ENCODE measurements at regions not wholly inside any gene's neighbourhood (a gene's known extent, or its start where the extent isn't known, plus 50 kb on each side); places are given as distances from the start of the nearest gene placed in this dataset.

DNA sequence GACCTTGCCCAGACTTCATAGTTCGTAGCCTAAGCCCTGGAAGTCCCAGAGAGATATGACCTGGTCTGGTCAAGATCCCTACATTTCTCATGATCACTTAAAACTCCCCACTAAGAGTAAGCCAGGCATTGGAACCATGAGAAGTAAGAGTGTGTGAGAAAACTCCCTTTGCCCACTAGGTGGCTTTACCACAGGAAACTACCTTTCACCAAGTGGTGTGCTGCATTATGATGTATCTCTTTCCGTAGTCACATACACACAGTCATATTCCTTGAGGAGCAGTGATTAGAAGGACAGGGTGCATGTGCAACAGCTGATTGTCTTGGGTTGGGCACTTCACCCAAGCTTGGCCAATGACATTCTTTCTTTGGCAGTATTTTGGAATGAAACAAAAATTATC, 639.3 kb downstream of the KCNJ2 start:
- DNase-seq (ENCODE audit: low read depth): no peak
- TF ChIP-seq, protein P1, sequence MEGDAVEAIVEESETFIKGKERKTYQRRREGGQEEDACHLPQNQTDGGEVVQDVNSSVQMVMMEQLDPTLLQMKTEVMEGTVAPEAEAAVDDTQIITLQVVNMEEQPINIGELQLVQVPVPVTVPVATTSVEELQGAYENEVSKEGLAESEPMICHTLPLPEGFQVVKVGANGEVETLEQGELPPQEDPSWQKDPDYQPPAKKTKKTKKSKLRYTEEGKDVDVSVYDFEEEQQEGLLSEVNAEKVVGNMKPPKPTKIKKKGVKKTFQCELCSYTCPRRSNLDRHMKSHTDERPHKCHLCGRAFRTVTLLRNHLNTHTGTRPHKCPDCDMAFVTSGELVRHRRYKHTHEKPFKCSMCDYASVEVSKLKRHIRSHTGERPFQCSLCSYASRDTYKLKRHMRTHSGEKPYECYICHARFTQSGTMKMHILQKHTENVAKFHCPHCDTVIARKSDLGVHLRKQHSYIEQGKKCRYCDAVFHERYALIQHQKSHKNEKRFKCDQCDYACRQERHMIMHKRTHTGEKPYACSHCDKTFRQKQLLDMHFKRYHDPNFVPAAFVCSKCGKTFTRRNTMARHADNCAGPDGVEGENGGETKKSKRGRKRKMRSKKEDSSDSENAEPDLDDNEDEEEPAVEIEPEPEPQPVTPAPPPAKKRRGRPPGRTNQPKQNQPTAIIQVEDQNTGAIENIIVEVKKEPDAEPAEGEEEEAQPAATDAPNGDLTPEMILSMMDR (IDR thresholded peaks at IDR 0.05; ENCODE audit: control insufficient read depth, extremely low read depth, insufficient read depth): peak; percentile 39
- no peak overlapping the region for H3K4me3 ChIP-seq (ENCODE audit: low read depth, low read length)

DNA sequence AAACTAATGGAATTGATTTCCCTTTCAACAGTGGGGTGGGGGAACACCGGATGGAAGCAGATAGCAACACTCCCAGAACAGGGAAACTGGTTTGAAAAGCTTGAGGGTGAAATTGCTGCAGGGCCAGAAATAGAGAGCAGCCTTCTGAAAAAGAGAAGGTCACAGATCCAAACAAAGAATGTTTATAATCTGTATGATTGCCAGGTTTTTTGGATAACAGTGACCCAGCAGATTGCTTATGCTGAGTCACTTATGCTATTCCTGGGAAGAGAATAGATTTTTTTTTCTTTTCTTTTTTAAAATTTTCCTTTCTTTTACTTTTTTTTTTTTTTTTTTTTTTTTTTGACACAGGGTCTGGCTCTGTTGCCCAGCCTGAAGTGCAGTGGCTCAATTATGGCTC, 641.3 kb downstream of the KCNJ2 start:
- TF ChIP-seq, protein P1 (IDR thresholded peaks at IDR 0.05; ENCODE audit: control insufficient read depth, extremely low read depth, insufficient read depth): no peak
- DNase-seq (ENCODE audit: low read depth): no peak
- no peak overlapping the region for H3K4me3 ChIP-seq (ENCODE audit: low read depth, low read length)

DNA sequence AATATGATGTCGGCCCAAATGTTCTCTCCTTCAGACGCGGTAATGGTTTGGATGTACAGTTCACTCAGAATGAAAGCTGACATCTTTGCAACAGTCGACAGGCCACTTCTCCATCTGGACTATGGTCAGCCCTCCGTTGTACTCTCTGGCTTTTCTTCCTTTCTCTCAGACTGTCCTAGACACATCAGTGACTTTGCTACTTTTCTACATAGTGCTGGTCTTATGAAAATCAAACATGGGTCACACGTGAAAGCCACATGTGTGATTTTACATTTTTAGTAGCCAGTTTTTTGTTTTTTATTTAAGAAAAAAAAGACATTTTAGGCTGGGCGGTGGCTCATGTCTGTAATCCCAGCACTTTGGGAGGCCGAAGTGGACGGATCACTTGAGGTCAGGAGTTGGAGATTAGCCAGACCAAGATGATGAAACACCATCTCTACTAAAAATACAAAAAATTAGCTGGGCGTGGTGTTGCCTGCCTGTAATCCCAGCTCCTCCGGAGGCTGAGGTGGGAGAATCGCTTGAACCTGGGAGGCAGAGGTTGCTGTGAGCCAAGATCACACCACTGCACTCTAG, 644.1 kb downstream of the KCNJ2 start:
- TF ChIP-seq, protein P1 (IDR thresholded peaks at IDR 0.05; ENCODE audit: control insufficient read depth, extremely low read depth, insufficient read depth): no peak
- no peak for DNase-seq (ENCODE audit: low read depth)
- H3K4me3 ChIP-seq (ENCODE audit: low read depth, low read length): no peak overlapping the region

DNA sequence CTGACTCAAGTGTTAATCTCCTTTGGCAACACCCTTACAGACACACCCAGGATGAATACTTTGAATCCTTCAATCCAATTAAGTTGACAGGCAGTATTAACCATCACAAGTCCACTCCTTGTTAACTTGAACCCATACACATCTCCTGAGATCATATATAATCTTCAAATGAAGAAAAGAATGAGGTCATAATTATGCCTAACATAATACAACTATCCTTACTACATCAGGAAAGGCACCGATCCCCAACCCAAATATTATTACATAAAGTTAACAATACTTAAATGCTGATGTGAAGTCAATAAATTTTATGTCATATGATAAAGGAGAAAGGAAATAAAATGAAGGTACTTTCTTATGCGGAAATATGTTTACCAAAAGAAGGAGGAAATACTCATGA, 649.9 kb downstream of the KCNJ2 start:
- no peak for DNase-seq (ENCODE audit: low read depth)
- TF ChIP-seq, protein P1 (IDR thresholded peaks at IDR 0.05; ENCODE audit: control insufficient read depth, extremely low read depth, insufficient read depth): no peak
- no peak overlapping the region for H3K4me3 ChIP-seq (ENCODE audit: low read depth, low read length)

DNA sequence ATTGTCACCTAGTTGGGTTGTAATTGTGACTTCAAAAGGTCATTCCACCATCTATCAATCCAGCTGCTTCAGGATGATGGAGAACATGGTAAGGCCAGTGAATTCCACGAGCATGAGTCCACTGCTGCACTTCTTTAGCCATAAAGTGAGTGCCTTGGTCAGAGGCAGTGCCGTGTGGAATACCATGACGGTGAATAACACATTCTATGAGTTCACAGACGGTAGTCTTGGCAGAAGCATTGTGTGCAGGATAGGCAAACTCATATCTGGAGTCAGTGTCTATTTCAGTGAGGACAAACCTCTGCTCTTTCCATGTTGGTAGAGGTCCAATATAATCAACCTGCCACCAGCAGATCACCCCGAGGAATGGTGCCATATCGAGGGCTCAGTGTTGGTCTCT, 650.9 kb downstream of the KCNJ2 start:
- DNase-seq (ENCODE audit: low read depth): no peak
- H3K4me3 ChIP-seq (ENCODE audit: low read depth, low read length): no peak overlapping the region
- TF ChIP-seq, protein P1 (IDR thresholded peaks at IDR 0.05; ENCODE audit: control insufficient read depth, extremely low read depth, insufficient read depth): no peak

DNA sequence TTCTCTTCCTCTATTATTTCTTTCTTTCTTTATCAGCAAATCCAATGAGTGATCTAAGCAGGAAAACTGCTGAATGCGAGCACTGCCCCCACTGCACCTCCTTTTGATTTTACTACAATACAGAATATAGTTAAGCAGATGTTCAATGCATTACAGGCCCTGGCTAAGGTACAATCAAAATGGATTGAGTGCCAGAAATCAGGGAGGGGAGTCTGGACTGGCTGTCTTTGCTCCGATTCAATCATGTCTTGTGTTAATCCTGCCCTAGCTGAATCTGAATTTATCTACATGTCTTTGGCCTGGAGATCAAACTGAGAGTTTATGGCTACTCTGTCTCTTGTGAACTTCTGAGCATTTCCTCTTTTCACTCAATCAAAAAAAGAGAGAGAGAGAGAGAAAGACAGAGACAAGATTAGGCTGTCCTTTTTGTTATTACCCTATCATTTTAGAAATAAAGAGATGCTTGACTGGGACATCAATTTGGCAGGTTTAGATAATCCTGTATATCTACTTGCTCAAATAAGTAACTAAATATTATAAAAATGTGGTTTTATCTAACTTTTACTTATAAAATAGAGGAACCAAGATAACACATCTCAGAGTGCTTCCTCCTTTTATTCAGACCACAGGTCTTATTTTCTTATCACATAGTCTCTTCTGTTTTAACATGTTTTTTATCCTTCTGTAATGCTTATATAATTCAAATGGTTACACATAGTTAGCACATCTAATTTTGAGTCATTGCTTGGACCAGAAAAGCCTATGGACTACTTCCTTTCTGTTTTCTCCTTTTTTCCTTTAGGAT, 656.2 kb downstream of the KCNJ2 start:
- H3K4me3 ChIP-seq (ENCODE audit: low read depth, low read length): no peak overlapping the region
- TF ChIP-seq, protein P1 (IDR thresholded peaks at IDR 0.05; ENCODE audit: control insufficient read depth, extremely low read depth, insufficient read depth): no peak
- DNase-seq (ENCODE audit: low read depth): no peak

Data from LNCaP clone FGC (cell line).